B cell (primary cell): ENCODE measurements at regions not wholly inside any gene's neighbourhood (a gene's known extent, or its start where the extent isn't known, plus 50 kb on each side); places are given as distances from the start of the nearest gene placed in this dataset.

Experiments used
- ATAC-seq: fragments of 200-7000 bp; cut with Tn5 transposase; one replicate; pipeline ENCODE4 v1.10.0; 2021; ENCODE audit warnings: low read depth, mild to moderate bottlenecking, moderate number of reproducible peaks, moderate library complexity
- CTCF ChIA-PET: fragments of 350-600 bp; sonication (Branson Sonifier 250); formaldehyde crosslinking; loops from one replicate; lab custom pipeline; 2021; ENCODE audit warnings: antibody characterized with exemption, inconsistent platforms; lab: Charles Lee
- POLR2A ChIA-PET: fragments of 350-600 bp; sonication (Branson Sonifier 250); formaldehyde crosslinking; loops from one replicate; lab custom pipeline; 2021; ENCODE audit warnings: antibody characterized with exemption; lab: Charles Lee
- DNase-seq: peaks from one replicate; pipeline ENCODE4 v3.0.0; 2013
- H2AFZ ChIP-seq: 2 replicates; pipeline ENCODE4 v1.6.1; 2012; ENCODE audit warnings: mild to moderate bottlenecking, low read depth, low read length; ENCODE audit not compliant: insufficient read depth, poor library complexity, severe bottlenecking
- H3K27ac ChIP-seq, 2 donors: 1 replicate in 1 of 2; 2 replicates in 1 of 2; pipeline ENCODE4 v1.5.1; 2012 to 2013; ENCODE audit warnings: low read length in 2 of 2, mild to moderate bottlenecking in 2 of 2, moderate library complexity in 1 of 2
- H3K27me3 ChIP-seq, 4 experiments: fragments of 200-600 bp in 1 of 4; sonication (generic) in 1 of 4; replicated peaks in 1 of 4; 1 replicate in 2 of 4; 2 replicates in 2 of 4; pipeline versions ENCODE4 v1.6.1 to v1.7.0; 2013 to 2016; ENCODE audit warnings: low read length in 3 of 4, mild to moderate bottlenecking in 2 of 4, mixed read lengths in 1 of 4, moderate library complexity in 1 of 4; ENCODE audit not compliant: insufficient read depth in 4 of 4, control insufficient read depth in 3 of 4; ENCODE audit errors: control extremely low read depth in 1 of 4
- H3K36me3 ChIP-seq, 2 experiments: replicated peaks in 1 of 2; 1 replicate in 1 of 2; 2 replicates in 1 of 2; pipeline versions ENCODE4 v1.6.1 to v1.7.1; 2013; ENCODE audit warnings: low read length in 1 of 2; ENCODE audit not compliant: insufficient read depth in 2 of 2, control insufficient read depth in 1 of 2; ENCODE audit errors: control extremely low read depth in 1 of 2, extremely low read depth in 1 of 2
- H3K4me1 ChIP-seq, 2 donors: fragments of 200-600 bp in 1 of 2; sonication (generic) in 1 of 2; 1 replicate in 1 of 2; 2 replicates in 1 of 2; pipeline versions ENCODE4 v1.5.1 to v1.6.1; 2013 to 2017; ENCODE audit warnings: low read length in 2 of 2; ENCODE audit not compliant: control insufficient read depth in 2 of 2, insufficient read depth in 2 of 2
- H3K4me2 ChIP-seq: replicated peaks from 2 replicates; pipeline ENCODE3; 2012; ENCODE audit warnings: mild to moderate bottlenecking, low read depth, low read length; ENCODE audit not compliant: poor library complexity, severe bottlenecking
- H3K4me3 ChIP-seq, 5 experiments: fragments of 200-600 bp in 1 of 5; sonication (generic) in 1 of 5; 1 replicate in 3 of 5; 2 replicates in 2 of 5; pipeline versions ENCODE4 v1.5.1 to v1.7.0; 2011 to 2016; ENCODE audit warnings: low read length in 4 of 5, mild to moderate bottlenecking in 4 of 5, low read depth in 2 of 5, control low read depth in 1 of 5, moderate library complexity in 1 of 5; ENCODE audit not compliant: insufficient read depth in 1 of 5; ENCODE audit errors: control extremely low read depth in 1 of 5, extremely low read depth in 1 of 5
- H3K79me2 ChIP-seq: fragments of 200-600 bp; sonication (generic); one replicate; pipeline ENCODE4 v1.6.0; 2016; ENCODE audit warnings: low read length; ENCODE audit not compliant: control insufficient read depth, insufficient read depth
- H3K9ac ChIP-seq: fragments of 200-600 bp; sonication (generic); 2 replicates; pipeline ENCODE4 v1.6.1; 2017; ENCODE audit warnings: mild to moderate bottlenecking, low read length, moderate library complexity
- H3K9me3 ChIP-seq, 3 donors: one replicate each; pipeline versions ENCODE4 v1.6.1 to v1.7.1; 2013; ENCODE audit warnings: low read length in 2 of 3; ENCODE audit not compliant: control insufficient read depth in 2 of 3, insufficient read depth in 1 of 3; ENCODE audit errors: control extremely low read depth in 1 of 3
- H4K20me1 ChIP-seq: 2 replicates; pipeline ENCODE4 v1.6.0; 2012; ENCODE audit warnings: mild to moderate bottlenecking, low read length; ENCODE audit not compliant: insufficient read depth, control insufficient read depth, poor library complexity, severe bottlenecking
- H3K27ac Mint-ChIP-seq: one replicate; pipeline ENCODE4 v1.8.0; 2021; ENCODE audit warnings: mixed read lengths
- H3K27me3 Mint-ChIP-seq: one replicate; pipeline ENCODE4 v1.8.0; 2021; ENCODE audit warnings: mixed read lengths
- H3K4me1 Mint-ChIP-seq: one replicate; pipeline ENCODE4 v1.8.0; 2021; ENCODE audit warnings: mixed read lengths
- H3K4me3 Mint-ChIP-seq: one replicate; pipeline ENCODE4 v1.8.0; 2021; ENCODE audit warnings: mixed read lengths
- H3K9me3 Mint-ChIP-seq: one replicate; pipeline ENCODE4 v1.8.0; 2022; ENCODE audit warnings: mixed read lengths; ENCODE audit not compliant: insufficient read depth
- CTCF ChIP-seq: fragments of 200-600 bp; IDR thresholded peaks from one replicate; pipeline ENCODE4 v1.8.0; 2022; ENCODE audit warnings: antibody characterized with exemption, mild to moderate bottlenecking
- EZH2 ChIP-seq: IDR thresholded peaks from 2 replicates; pipeline ENCODE4 v1.6.1; 2012; ENCODE audit warnings: borderline replicate concordance, low read depth, mild to moderate bottlenecking, moderate library complexity, low read length; ENCODE audit not compliant: insufficient read depth, poor library complexity, severe bottlenecking
- WGBS: methylation state at CpG from one replicate; pipeline ENCODE4 v1.1.5; 2013; ENCODE audit warnings: missing lambda C conversion rate; ENCODE audit not compliant: insufficient coverage; 5-methylcytosine and 5-hydroxymethylcytosine counted together
- intact Hi-C: fragments of 100-400 bp; cut with micrococcal nuclease; formaldehyde crosslinking; loops from one replicate; pipeline ENCODE4 v1.10.0; 2022

GRCh38 chr3:145671121-145671520 lies 489.9 kb downstream of the PLOD2 start:
- no peak for DNase-seq
- Histone ChIP-seq H3K36me3 (no peaks in the 10 kb centered on the region), H3K4me1 (no peaks in the 10 kb centered on the region), H2AFZ (no peak overlapping the region), H3K27me3 (no peaks in the 10 kb centered on the region), H3K9me3 (no peaks in the 10 kb centered on the region), H3K27ac (no peak overlapping the region), H3K4me3 (no peak overlapping the region), H3K79me2 (no peaks in the 10 kb centered on the region), H3K4me2 (no peak overlapping the region), H3K9ac (no peak overlapping the region), H4K20me1 (no peaks in the 10 kb centered on the region)
- peaks cover 2% of the 10 kb centered on the region for H3K9me3 Mint-ChIP-seq
- TF ChIP-seq EZH2 (no peak), CTCF (no peak)
- intact Hi-C loops: no loop called here
- no peak overlapping the region for H3K4me3 Mint-ChIP-seq
- CTCF ChIA-PET: no interaction called here
- no peak overlapping the region for H3K27ac Mint-ChIP-seq
- POLR2A ChIA-PET: no interaction called here
- ATAC-seq: no peak
- no peaks in the 10 kb centered on the region for H3K4me1 Mint-ChIP-seq
- H3K27me3 Mint-ChIP-seq: no peaks in the 10 kb centered on the region

- Histone ChIP-seq H4K20me1 (no peaks in the 10 kb centered on the region), H3K79me2 (no peaks in the 10 kb centered on the region), H3K27ac (no peak overlapping the region), H3K4me2 (no peak overlapping the region), H3K27me3 (no peaks in the 10 kb centered on the region), H3K4me1 (no peaks in the 10 kb centered on the region), H2AFZ (no peak overlapping the region), H3K9ac (no peak overlapping the region), H3K4me3 (no peak overlapping the region), H3K36me3 (no peaks in the 10 kb centered on the region), H3K9me3 (no peaks in the 10 kb centered on the region)
- Mint-ChIP-seq H3K27me3 (no peaks in the 10 kb centered on the region), H3K4me3 (no peak overlapping the region), H3K27ac (no peak overlapping the region), H3K4me1 (no peaks in the 10 kb centered on the region), H3K9me3 (peaks cover 2% of the 10 kb centered on the region)
- DNase-seq: no peak
- POLR2A ChIA-PET: no interaction called here
- ATAC-seq: no peak
- CTCF ChIA-PET: interaction anchor here (0.7 kb wide), 1 partner anchor 62 kb away, joined by 3 read pairs; no protein-coding TSS in a partner anchor
- TF ChIP-seq CTCF (no peak), EZH2 (no peak)
- intact Hi-C loops: no loop called here
- WGBS: 80% methylated on average over 1 of the region's 2 CpGs
Measured at GRCh38 chr3:145673838-145674237, 487.1 kb downstream of the PLOD2 start.
